GM21381 (cell line): ENCODE measurements at regions not wholly inside any gene's neighbourhood (a gene's known extent, or its start where the extent isn't known, plus 50 kb on each side); places are given as distances from the start of the nearest gene placed in this dataset.

ENCODE experiments used
- ATAC-seq: cut with Tn5 transposase; IDR thresholded peaks from one replicate; pipeline ENCODE4 v1.9.1; 2021; ENCODE audit warnings: mild to moderate bottlenecking, moderate library complexity; ENCODE audit not compliant: unreplicated experiment

DNA sequence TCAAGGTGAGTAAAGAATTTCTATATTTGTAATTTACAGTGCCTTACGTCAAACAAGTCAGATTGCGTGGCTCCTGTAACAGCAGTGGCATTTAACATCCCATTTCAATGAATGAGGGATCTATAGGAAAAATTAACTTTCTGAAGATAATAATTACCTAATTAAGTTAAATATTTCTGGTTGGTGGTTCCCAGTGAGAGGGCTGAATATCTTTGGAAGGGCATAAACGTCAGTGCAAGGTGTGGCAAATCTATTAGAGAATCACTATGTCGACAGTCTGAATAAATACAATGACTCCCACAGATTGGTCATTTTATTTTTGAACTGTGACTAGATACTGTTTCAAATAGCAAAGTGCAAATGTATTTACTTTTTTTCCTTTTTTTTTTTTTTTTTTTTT lies 80.0 kb downstream of the S1PR1 start:
- ATAC-seq: no peak

DNA sequence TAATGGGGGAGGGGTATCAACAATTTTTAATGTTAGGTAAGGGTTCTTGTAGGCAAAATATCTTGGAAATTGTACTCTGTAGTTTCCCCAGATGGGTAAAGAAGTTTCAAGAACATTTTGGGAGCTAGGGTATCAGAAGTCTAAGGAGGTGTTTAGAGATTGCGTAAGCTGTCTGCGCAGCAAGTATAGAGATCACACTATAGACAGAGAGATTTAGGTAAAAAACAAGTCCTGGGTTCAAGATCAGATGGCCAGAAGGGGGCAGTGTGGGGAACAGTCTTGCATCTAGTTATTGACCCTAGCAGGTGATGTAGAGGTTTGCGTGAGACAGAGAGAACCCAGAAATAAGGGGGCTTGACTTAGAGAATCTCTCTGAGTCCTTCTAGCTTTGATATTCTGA lies 80.8 kb downstream of the S1PR1 start:
- ATAC-seq: no peak

DNA sequence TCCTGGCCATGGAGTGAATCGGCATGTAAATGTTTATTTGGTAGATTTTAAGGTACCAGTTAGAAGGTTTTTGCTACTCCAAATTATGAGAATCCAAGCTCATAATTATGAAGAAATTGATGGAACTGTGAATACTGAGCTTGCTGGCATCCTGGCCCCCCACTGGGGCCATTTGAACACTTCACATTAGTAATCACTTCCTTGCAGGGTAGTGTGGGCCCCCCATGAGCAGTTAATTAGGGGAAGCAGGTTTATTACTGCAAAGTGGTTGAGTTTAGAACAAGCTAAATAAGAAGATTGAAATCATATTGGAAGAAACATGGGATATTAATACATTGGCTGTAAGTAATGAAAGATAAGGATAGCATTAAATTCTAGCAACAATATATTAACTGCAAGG lies 86.7 kb downstream of the S1PR1 start:
- ATAC-seq: no peak

DNA sequence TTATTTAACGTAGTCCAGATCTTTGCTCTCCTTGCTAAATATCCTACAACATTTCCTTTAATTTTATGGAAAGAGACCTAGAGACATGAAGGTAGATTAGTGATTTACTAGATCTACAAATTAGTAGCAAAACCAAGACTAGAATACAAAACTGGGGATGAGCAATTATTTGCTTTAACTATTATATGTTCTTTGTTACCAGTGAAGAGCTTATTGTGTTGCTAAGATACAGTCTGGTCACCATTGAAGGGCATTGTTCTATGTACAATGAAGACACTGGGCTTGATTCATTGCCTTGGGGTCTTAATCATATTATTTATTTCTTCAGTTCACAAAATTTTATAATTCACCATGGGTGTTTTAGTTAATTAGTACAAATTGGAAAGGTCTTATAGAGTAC lies 88.3 kb downstream of the S1PR1 start:
- no peak for ATAC-seq

DNA sequence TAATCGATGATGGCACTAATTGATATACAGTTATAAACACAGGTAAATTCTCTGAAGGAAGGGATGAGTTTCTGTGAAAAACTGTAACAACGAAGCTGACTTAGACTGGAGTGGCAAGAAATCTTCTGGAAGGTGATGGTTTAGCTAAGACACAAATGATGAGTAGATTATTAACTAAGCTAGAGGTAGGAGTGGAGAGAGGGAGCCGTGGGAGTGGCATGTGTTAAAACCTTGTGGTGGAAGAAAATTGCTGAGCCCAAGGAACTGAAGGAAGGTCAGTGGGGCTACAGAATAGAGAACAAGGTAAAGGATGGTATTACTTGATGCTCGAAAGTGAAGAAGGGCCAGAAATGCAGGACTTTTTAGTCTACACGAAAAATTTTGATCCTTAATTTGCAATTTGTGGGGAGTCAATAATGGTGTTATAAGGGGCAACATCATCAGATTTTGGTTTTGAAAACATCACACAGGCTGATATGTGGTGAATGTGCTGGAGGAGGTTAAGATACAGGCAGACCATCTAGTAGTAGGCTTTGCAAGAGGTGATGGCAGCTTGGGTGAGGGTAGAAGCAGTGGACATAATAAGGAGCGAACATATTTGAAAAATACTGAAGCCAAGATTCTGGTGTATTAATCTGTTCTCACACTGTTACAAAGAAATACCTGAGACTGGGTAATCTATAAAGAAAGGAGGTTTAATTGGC lies 93.8 kb downstream of the S1PR1 start:
- ATAC-seq: no peak

DNA sequence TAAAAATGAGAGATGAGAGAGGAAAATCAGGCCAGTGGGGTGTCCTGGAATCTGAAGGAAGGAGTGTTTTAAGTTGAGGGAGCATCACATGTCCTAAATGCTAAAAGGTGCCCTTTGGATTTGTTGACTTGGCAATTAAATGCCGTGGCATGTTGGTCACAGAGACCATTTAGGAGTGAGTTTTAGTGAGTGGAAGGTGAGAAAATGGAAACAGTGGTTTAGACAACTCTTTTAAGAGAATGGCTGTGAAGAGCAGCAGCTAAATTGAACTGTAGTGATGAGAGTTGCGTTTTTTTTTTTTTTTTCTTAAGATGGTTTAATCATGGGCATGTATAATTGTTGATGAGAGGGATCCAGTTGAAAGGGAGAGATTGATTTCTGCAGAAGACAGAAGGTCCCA lies 95.0 kb downstream of the S1PR1 start:
- ATAC-seq: no peak

DNA sequence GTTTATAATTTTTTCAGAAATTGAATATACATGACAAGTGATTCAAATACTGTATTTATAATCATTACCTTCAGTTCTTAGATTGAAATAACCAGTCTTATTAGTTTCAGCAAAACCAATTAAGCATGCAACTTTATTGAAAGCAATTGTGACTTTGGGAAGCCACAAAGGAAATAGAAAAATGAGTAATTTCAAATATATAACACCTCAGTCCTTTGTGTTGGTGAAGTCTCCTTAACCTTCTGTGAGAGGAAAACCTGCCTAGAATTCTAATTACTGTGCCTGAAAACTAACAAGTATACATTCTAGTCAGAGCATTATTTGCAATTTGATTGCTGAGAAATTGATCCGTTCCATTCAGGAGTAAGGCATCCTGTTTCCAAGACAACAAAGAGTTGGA lies 95.8 kb downstream of the S1PR1 start:
- ATAC-seq: no peak

DNA sequence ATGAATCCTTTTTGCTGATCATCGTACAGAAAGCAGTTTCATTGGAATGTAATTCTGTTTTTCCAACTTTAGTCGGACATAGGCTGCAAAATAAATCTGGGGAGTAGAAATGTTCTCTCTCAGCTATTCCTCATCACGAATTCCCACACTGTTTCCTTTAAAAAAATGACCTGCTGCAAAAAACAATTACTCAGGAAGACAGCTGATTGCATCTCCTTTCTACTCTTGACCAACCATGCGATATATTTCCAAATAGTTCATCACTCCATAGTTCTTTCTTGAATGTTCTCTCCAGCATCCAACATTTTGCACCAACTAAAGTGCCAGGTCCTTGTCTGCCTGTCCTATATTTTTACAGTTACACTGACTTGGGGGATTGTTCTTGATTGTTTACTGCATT lies 96.4 kb downstream of the S1PR1 start:
- no peak for ATAC-seq

DNA sequence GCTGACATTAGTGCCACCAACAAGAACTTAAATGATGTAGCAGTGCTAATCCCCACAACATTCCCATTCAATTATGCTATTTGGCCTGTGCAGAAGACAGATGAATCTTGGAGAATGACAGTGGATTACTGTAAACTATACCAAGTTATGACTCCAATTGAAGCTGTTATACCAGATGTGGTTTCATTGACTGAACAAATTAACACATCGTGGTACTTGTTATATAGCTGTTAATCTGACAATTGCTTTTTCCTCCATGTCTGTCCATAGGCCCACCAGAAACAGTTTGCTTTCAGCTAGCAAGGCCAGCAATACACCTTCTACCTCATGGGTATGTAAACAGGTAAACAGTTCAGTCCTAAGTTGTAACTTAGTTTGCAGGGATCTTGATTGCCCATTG lies 101.1 kb downstream of the S1PR1 start:
- no peak for ATAC-seq

DNA sequence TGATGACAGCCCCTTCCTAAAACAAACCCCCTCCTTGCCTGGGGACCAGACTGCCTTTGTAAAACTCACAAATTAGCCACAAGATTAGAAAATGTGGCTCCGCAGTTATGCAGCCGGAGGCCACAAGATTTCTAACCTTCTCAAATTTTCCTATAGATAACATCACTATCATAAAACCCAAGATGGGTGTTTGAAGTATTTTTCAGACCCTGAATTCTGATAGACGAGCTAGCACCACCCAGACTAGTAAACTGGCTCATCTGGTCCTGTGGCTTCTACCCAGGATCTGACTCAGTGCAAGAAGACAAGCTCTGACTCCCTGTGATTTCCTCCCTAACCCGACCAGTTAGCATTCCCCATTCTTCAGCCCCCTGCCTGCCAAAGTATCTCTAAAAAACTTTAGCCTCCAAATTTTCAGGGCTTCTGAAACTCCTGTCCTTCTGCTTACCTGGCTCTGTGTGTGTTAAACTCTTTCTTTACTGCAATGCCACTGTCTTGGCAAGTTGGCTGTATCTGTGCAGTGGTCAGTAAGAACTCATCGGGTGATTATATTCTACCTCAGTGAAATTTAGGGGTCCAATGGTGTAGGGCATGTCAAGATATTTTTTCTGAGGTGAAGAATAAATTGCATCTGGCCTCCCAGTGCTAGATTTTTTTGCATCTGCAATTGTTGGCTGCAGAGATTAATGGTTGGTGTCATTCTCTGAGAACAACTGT lies 102.1 kb downstream of the S1PR1 start:
- ATAC-seq: no peak

DNA sequence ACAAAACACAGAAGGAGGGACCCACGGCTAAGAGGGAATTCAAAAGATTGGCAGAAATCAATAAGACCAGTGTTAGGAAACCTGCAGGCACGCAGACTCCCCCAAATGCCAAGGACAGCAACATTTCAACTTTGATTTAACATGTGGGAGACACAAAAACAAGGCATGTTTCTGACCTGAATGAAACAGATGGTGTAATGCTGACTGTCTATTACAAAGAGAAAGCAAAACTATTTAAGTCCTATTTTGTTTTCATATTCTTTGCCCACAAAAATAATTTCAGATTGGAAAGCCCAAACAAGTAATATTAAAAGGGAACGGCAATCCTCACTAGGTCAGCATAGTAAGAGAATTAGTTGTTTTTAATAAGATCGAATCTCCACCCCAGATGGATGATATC lies 107.9 kb downstream of the S1PR1 start:
- no peak for ATAC-seq

DNA sequence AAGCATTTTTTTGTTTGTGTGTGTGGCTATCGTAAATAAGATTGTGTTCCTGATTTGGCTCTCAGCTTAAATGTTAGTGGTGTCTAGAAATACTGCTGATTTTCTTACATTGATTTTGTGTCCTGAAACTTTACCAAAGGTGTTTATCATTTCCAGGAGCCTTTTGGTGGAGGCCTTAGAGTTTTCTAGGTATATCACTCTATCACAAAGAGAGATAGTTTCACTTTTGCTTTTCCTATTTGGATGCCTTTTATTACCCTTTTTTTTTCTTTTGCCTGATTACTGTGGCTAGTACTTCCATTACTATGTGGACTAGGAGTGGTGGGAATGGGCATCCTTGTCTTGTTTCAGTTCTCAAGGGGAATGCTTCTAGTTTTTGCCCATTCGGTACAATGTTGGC lies 109.6 kb downstream of the S1PR1 start:
- ATAC-seq: no peak

DNA sequence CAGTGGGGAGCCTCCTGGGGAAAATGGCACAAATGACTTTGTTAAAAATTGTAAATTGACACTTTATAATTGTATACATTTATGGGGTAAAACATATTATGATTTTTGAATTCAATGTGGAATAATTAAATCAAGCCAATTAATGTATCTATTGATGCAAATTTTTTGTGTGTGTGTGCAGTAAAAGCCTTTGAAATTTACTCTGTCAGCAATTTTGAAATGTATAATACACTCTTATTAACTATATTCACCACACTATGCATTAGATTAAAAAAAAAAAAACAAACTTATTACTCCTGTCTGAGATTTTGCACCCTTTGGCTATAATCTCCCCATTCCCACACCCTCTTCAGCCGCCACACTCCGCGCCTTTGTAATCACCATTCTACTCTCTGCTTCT lies 119.2 kb downstream of the S1PR1 start:
- no peak for ATAC-seq

DNA sequence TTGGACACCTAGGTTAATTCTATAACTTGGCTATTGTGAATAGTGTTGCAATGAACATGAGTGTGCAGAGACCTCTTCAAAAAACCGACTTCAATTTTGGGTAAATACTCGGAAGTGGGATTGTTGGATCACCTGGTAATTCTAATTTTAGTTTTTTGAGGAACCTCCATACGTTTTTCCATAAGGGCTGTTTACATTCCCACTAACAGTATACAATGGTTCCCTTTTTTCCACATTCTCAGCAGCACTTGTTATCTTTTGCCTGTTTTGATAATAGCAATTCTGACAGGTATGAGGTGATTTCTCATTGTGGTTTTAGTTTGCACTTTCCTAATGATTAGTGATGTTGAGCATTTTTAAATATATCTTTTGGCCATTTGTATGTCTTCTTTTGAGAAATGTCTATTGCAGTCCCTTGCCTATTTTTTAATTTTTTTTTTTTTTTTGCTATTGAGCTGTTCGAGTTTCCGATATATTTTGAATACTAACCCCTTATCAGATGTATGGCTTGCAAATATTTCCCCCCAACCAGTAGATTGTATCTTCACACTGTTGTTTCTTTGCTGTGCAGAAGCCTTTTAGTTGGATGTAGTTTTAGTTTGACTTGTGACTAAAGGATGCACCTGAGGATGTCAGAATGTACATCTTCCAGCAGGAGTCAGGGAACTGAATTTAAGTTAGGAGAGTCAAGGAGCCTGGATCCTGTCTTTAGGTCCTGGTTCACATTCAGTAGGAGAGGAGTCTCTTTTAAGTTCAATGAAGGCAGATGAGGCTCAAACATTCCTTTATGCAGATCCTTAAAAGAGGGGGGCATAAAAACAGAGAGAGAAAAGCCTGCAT lies 120.0 kb downstream of the S1PR1 start:
- no peak for ATAC-seq

DNA sequence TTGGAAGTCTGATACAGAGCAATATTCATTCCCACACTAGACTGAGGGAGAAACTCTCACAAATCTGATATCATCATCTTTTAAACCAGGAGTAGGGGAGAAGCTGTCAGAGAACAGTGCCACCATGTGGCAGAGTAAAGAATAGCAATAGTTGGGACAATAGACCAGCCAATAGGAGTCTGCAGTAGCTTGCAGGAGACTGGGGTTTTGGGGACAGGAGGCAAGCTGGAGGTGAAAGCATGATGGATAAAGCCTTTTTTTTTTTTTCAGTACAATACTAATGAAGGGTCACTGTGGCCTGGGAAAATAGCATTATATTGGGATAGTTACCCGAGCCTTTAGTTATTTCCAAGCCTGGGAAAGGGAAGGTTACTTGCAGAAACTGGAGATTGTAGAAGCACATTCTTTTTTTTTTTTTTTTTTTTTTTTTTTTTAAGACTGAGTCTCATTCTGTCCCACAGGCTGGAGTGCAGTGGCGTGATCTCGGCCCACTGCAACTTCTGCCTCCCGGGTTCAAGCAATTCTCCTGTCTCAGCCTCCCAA lies 120.7 kb downstream of the S1PR1 start:
- peak; percentile 99 for ATAC-seq

DNA sequence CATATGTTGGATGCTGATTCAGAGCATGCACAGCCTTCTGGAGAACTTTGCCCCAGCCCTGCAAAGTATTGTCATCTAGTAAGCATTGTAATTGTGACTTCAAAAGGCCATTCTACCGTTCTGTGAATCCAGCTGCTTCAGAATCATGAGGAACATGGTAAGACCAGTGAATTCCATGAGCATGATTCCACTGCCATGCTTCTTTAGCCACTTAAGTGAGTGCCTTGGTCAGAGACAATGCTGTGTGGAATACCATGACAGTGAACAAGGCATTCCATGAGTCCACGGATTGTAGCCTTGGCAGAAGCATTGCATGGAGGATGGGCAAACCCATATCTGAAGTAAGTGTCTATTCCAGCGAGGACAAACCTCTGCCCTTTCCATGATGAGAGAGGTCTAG lies 123.7 kb downstream of the S1PR1 start:
- ATAC-seq: no peak

DNA sequence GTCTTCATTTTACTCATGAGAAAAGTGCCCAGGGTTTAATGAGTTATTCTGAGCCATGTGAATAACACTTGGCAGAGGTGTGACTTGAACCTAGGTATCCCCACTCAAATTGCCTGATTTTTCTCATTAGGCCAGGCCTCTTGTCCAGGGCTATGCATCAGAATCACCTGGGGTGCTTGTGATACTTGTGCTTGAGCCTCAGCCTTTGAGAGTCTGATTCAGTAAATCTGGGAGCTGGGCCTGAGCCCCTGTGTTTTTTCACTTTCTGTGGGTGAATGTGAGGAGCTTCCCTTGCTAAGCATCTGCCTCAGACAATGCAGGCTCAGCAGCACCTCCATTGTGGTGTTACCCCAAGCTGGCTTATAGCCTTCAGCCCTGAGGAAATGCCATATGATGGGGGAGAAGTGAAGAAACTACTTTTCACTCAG lies 127.1 kb downstream of the S1PR1 start:
- peak; percentile 48 for ATAC-seq

DNA sequence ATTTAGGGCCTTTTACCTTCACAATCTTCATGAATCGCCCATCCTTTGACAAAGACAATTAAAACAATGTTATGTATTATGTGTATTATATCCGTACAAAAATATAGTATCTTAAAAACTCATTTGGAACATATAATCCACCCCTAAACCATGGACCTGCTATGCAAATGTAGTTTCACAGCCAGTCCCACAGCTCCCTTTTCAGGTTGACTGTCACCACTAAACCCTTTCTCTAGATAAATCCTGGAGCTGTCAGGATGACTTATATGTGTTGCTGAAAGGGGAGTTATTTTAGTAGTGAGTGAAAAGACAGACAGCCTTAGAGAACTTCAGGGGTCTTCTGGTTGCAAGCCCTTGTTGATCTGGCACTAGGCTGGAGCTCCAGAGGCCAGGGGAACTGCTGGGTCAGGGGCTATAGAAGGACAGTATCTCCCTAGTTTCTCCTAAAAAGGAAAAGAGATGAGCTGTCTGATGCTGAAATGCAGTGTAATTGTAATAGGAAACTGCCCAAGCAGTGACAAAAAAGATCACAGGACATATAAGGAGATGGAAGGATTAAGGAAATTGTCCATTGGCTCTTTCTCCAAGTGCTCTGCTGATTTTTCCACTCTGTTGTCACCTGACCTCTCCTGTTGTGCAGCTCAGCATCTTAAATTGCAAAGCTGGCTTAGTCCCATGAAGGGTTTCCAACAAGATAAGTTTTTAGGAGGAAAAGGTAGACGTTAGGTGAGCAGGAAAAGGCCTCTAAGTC lies 127.7 kb downstream of the S1PR1 start:
- peak; percentile 48 for ATAC-seq

DNA sequence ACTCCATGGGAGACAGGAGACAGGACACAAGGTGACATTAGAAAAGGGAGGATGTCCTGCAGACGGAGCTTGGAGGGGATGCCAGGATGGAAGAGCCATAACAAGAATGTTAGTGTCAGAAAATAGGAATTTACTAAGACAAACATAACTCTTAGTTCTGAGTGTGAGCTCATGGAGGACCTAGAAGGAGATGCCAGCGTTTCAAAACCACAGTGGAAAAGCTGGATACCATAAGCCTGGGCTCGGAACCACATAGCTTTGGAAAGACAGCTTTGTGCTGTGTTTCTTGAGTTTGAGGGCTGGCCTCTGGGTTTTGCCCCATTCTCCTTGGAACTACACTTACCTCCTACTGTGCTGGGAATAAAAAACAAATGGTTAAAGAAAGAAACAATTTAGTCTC lies 128.4 kb downstream of the S1PR1 start:
- no peak for ATAC-seq

DNA sequence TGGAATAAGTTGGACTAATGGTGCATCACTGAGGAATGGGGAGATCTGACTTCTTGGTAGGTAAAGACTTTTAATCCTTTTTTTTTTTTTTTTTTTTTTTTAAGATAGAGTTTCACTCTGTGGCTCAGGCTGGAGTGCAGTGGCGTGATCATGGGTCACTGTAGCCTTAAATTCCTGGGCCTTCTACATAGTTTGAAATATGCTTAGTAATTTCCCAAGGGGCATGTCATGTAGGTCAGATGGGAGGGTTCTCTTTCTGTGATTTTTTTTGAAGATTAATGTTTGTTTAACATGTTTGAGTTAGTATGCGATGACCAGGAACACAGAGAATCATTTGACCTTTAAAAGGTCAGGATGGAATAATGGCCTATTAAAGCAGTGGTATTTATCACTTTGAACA lies 129.1 kb downstream of the S1PR1 start:
- ATAC-seq: no peak
